PC-9 (cell line): ENCODE measurements at regions not wholly inside any gene's neighbourhood (a gene's known extent, or its start where the extent isn't known, plus 50 kb on each side); places are given as distances from the start of the nearest gene placed in this dataset.

Experiments
- CTCF ChIP-seq: fragments of 200-600 bp; sonication (generic); conservative IDR thresholded peaks from 2 replicates; pipeline ENCODE4 v1.6.1; 2017; ENCODE audit warnings: mixed run types, antibody characterized with exemption, mild to moderate bottlenecking, moderate library complexity
- EZH2 ChIP-seq: fragments of 200-600 bp; sonication (generic); IDR thresholded peaks from 2 replicates; pipeline ENCODE4 v1.8.0; 2017; ENCODE audit warnings: antibody characterized with exemption, low read depth

GRCh38 chr5:74135033-74135432 is 505.5 kb downstream of the ENC1 start:
- TF ChIP-seq CTCF (no peak), EZH2 (no peak)
